Caco-2 (cell line): ENCODE measurements at regions not wholly inside any gene's neighbourhood (a gene's known extent, or its start where the extent isn't known, plus 50 kb on each side); places are given as distances from the start of the nearest gene placed in this dataset.

Experiments
- BruUV-seq: library from RNA; stranded (reverse); fragments of 400-500 nt; replicated peaks from 2 replicates; lab custom pipeline; 2021; lab: Mats Ljungman, UMichigan
- CTCF ChIA-PET: fragments of 300-600 bp; sonication (Branson Sonifier 250); formaldehyde crosslinking; loops from one replicate; lab custom pipeline; 2022; ENCODE audit warnings: antibody characterized with exemption; lab: Charles Lee
- POLR2A ChIA-PET: fragments of 300-600 bp; sonication (Branson Sonifier 250); formaldehyde crosslinking; loops from one replicate; lab custom pipeline; 2022; ENCODE audit warnings: antibody characterized with exemption; lab: Charles Lee
- DNase-seq, 2 experiments: peaks; one replicate each; pipeline versions ENCODE4 v3.0.0 to v3.0.0-alpha.2; 2020 to 2022
- H3K27me3 ChIP-seq: replicated peaks from 2 replicates; pipeline ENCODE4 v1.6.0; 2011; ENCODE audit warnings: low read length; ENCODE audit not compliant: control insufficient read depth, insufficient read depth
- H3K36me3 ChIP-seq: 2 replicates; pipeline ENCODE4 v1.5.1; 2011; ENCODE audit warnings: low read length; ENCODE audit not compliant: control insufficient read depth, insufficient read depth
- H3K4me1 ChIP-seq: fragments of 250-450 bp; sonication (Bioruptor Pico); 2 replicates; pipeline ENCODE4 v1.5.1; 2020; ENCODE audit warnings: mild to moderate bottlenecking
- H3K4me3 ChIP-seq: 2 replicates; pipeline ENCODE4 v1.5.1; 2011; ENCODE audit warnings: low read depth, mild to moderate bottlenecking, control low read depth, low read length
- H3K9me3 ChIP-seq: fragments of 250-450 bp; sonication (Bioruptor Pico); 2 replicates; pipeline ENCODE4 v1.5.1; 2020; ENCODE audit warnings: mild to moderate bottlenecking, moderate library complexity
- H3K27ac Mint-ChIP-seq: one replicate; pipeline ENCODE4 v1.8.0; 2022; ENCODE audit warnings: mixed read lengths; ENCODE audit not compliant: unreplicated experiment
- H3K27me3 Mint-ChIP-seq: one replicate; pipeline ENCODE4 v1.8.0; 2022; ENCODE audit warnings: mixed read lengths; ENCODE audit not compliant: insufficient read depth, unreplicated experiment
- H3K36me3 Mint-ChIP-seq: one replicate; pipeline ENCODE4 v1.8.0; 2022; ENCODE audit warnings: mild to moderate bottlenecking, mixed read lengths; ENCODE audit not compliant: insufficient read depth, unreplicated experiment
- H3K4me1 Mint-ChIP-seq: one replicate; pipeline ENCODE4 v1.8.0; 2022; ENCODE audit warnings: low read depth, mixed read lengths; ENCODE audit not compliant: unreplicated experiment
- H3K4me3 Mint-ChIP-seq: one replicate; pipeline ENCODE4 v1.8.0; 2022; ENCODE audit warnings: mild to moderate bottlenecking, moderate library complexity, mixed read lengths; ENCODE audit not compliant: unreplicated experiment
- H3K9me3 Mint-ChIP-seq: one replicate; pipeline ENCODE4 v1.8.0; 2022; ENCODE audit warnings: mixed read lengths; ENCODE audit not compliant: unreplicated experiment
- CTCF ChIP-seq, 2 experiments: fragments of 200-600 bp in 1 of 2; IDR thresholded peaks; 1 replicate in 1 of 2; 2 replicates in 1 of 2; pipeline versions ENCODE4 v1.5.1 to v1.8.0; 2011 to 2022; ENCODE audit warnings: antibody characterized with exemption in 1 of 2, control low read depth in 1 of 2, inconsistent platforms in 1 of 2, low read depth in 1 of 2, low read length in 1 of 2, mild to moderate bottlenecking in 1 of 2, moderate library complexity in 1 of 2; ENCODE audit not compliant: insufficient read depth in 1 of 2, severe bottlenecking in 1 of 2, unreplicated experiment in 1 of 2
- intact Hi-C: fragments of 100-400 bp; cut with micrococcal nuclease; formaldehyde crosslinking; loops from one replicate; pipeline ENCODE4 v1.10.0; 2022; ENCODE audit not compliant: unreplicated experiment

- Histone ChIP-seq H3K9me3 (no peaks in the 10 kb centered on the region), H3K4me1 (no peaks in the 10 kb centered on the region), H3K27me3 (no peaks in the 10 kb centered on the region), H3K36me3 (no peaks in the 10 kb centered on the region), H3K4me3 (no peak overlapping the region)
- peak in 1 of 2 experiments; percentile 14 for TF ChIP-seq CTCF (IDR thresholded peaks at IDR 0.05; ENCODE audit: insufficient read depth in 1 of 2, low read depth in 1 of 2, low read length in 1 of 2, severe bottlenecking in 1 of 2, unreplicated experiment in 1 of 2)
- H3K4me1 Mint-ChIP-seq, result peaks cover 6% of the 10 kb centered on the region
- H3K36me3 Mint-ChIP-seq, result peaks cover 5% of the 10 kb centered on the region
- no peaks in the 10 kb centered on the region for H3K9me3 Mint-ChIP-seq
- H3K4me3 Mint-ChIP-seq, result no peak overlapping the region
- no peak overlapping the region for H3K27ac Mint-ChIP-seq
- intact Hi-C loops, result loop anchor here (1.0 kb wide), 1 partner anchor 361 kb away; no protein-coding TSS in a partner anchor
- DNase-seq, result no peak
- ChIA-PET POLR2A (no interaction called here), CTCF (no interaction called here)
- no TSS peak for BruUV-seq
- H3K27me3 Mint-ChIP-seq, result no peaks in the 10 kb centered on the region
These were observed 804.1 kb downstream of the TFAP2A start for GRCh38 chr6:9610620-9611415.

- H3K4me3 Mint-ChIP-seq, result no peak overlapping the region
- BruUV-seq, result no TSS peak
- intact Hi-C loops, result no loop called here
- H3K9me3 Mint-ChIP-seq, result no peaks in the 10 kb centered on the region
- H3K4me1 Mint-ChIP-seq, result no peaks in the 10 kb centered on the region
- no peaks in the 10 kb centered on the region for H3K4me1 ChIP-seq
- H3K36me3 Mint-ChIP-seq, result no peaks in the 10 kb centered on the region
- ChIA-PET CTCF (no interaction called here), POLR2A (no interaction called here)
- H3K36me3 ChIP-seq, result no peaks in the 10 kb centered on the region
- H3K9me3 ChIP-seq, result no peaks in the 10 kb centered on the region
- no peaks in the 10 kb centered on the region for H3K27me3 ChIP-seq
- DNase-seq, result no peak
- H3K4me3 ChIP-seq, result no peak overlapping the region
- TF ChIP-seq CTCF (IDR thresholded peaks at IDR 0.05; ENCODE audit: insufficient read depth in 1 of 2, low read depth in 1 of 2, low read length in 1 of 2, severe bottlenecking in 1 of 2, unreplicated experiment in 1 of 2), result no peak
- no peak overlapping the region for H3K27ac Mint-ChIP-seq
- no peaks in the 10 kb centered on the region for H3K27me3 Mint-ChIP-seq
These were observed 808.3 kb downstream of the TFAP2A start for GRCh38 chr6:9606435-9607134.

- Histone ChIP-seq H3K4me1 (no peaks in the 10 kb centered on the region), H3K27me3 (no peaks in the 10 kb centered on the region), H3K4me3 (no peak overlapping the region), H3K36me3 (no peaks in the 10 kb centered on the region), H3K9me3 (no peaks in the 10 kb centered on the region)
- H3K36me3 Mint-ChIP-seq, result no peaks in the 10 kb centered on the region
- TF ChIP-seq CTCF (IDR thresholded peaks at IDR 0.05; ENCODE audit: insufficient read depth in 1 of 2, low read depth in 1 of 2, low read length in 1 of 2, severe bottlenecking in 1 of 2, unreplicated experiment in 1 of 2), result no peak
- POLR2A ChIA-PET, result no interaction called here
- no peaks in the 10 kb centered on the region for H3K4me1 Mint-ChIP-seq
- H3K27ac Mint-ChIP-seq, result no peak overlapping the region
- no peak overlapping the region for H3K4me3 Mint-ChIP-seq
- no TSS peak for BruUV-seq
- no peaks in the 10 kb centered on the region for H3K9me3 Mint-ChIP-seq
- intact Hi-C loops, result no loop called here
- no peaks in the 10 kb centered on the region for H3K27me3 Mint-ChIP-seq
- CTCF ChIA-PET, result no interaction called here
- no peak for DNase-seq
These were observed 820.1 kb downstream of the TFAP2A start for GRCh38 chr6:9594746-9595145.
